ENCODE measurements at regions not wholly inside any gene's neighbourhood (a gene's known extent, or its start where the extent isn't known, plus 50 kb on each side); places are given as distances from the start of the nearest gene placed in this dataset.

DNA sequence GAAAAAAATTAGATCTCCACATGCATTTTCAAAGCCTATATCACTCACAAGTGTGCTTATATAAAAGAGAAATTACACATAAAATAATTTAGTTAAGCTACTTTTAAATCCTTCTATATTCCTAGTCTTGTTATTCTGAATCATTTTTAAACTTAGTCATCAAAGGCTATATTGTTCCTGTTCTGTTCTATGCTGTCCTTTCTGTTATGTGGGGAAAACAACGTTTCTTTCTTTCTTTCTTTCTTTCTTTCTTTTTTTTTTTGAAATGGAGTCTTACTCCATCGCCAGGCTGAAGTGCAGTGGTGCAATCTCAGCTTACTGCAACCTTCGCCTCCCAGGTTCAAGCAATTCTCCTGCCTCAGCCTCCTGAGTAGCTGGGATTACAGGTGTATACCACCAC is 389.2 kb upstream of the FTMT start:
- TF ChIP-seq CTCF (IDR thresholded peaks at IDR 0.05): no peak
- TF ChIP-seq POLR2A (IDR thresholded peaks at IDR 0.05): no peak

Data from thyroid gland (tissue), 4 donors.